NCI-H2029 treated with DMSO at 0.1 percent for 48 hours (cell line): ENCODE measurements at regions not wholly inside any gene's neighbourhood (a gene's known extent, or its start where the extent isn't known, plus 50 kb on each side); places are given as distances from the start of the nearest gene placed in this dataset.

Experiments used
- DNase-seq: peaks from one replicate; lab custom pipeline; 2025; lab: John Stamatoyannopoulos, UW

DNA sequence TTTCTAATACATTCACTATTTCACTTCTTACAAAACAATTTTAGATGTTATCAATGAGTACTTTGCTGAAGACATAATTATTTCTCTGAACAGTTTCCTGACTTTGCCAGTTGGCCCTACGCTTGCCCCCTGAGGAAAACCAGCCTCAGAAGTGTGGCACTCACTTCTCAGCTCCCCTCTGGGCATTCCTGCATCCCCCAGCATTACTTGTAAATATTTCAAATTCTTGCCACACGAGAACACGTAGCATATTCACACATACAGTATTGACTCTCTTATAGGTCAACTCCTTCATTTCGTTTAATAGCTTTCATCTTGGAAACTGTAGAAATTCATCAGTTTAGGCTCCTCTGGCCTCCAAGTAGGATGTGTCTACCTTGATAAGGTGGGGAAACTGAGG, 65.2 kb downstream of the OTX2 start:
- DNase-seq: no peak

DNA sequence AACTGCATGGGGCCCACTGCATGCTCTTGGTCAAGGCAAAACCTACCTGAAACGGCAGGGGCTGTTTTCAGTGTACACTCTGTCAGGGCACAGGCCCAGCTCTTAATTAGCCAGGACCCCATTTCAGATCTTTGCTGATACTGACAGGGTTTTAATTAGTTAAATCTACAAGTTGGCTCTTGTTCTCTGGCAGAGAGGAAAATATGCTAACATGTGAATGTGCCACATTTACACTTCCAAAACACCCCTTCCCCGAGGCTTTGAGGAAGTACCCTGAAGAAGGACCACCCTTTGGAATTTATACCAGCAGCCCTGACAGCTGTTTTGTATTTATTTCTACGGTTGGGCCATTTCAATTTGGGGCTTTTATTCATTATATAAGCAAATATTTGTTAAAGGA, 66.3 kb downstream of the OTX2 start:
- peak; percentile 13 for DNase-seq

DNA sequence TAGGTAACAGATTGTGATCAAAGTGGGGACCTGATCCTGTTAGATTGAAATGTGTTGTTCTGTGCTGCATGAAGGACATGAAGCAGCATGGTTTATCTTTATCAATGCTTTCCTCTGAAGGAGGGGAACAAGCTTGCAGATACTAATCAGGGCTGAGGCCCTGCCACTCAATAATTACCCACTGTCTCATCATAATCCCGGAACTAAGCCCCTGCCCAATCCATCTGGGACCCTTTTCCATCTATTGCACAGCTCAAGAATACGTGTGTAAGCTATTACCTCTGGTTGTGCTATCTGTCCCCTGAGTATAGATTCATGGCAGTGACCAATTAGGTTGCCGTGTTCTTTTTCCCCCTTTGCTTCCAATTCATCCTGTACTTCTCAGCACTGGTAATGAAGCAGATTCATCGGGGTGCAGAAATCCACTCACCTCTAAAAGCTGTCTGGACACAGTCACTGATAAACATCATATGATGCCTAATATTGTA, 67.8 kb downstream of the OTX2 start:
- DNase-seq: no peak

DNA sequence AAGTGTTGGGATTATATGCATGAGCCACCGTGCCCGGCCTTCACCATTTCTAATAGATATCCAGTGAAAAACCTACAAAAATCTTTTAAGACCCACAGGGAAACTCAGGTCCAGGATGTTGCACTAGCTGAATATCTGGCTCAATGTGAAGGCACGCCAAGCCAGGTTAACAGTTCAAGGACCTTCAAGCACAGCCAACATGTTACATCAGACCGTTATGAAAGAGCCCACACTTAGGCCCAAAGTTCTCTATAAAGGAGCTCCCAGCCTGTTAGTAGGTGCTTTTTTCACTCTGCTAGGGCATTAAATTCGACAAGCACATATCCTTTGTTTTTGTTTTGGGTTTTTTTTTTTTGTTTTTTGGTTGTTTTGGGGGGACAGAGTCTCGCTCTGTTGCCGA, 69.0 kb downstream of the OTX2 start:
- no peak for DNase-seq

DNA sequence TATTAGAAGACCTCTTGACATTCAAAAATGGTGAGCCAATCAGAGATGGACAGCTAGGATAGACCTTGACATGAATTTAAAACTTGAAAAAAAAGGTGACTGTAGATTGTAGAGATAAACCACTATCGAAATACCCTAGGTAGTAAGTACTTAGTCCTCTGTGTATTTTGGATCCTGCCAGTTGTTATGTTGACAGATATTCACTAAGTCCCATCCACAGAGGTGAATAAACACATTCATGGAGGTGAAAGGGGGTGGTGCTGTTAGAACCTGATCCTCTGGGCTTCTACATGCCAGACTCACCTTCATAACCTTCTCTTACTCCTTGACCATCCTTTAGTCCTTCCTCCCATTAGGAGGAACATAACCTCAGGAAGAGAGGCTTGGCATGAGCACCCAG, 72.3 kb downstream of the OTX2 start:
- DNase-seq: peak; percentile 95

DNA sequence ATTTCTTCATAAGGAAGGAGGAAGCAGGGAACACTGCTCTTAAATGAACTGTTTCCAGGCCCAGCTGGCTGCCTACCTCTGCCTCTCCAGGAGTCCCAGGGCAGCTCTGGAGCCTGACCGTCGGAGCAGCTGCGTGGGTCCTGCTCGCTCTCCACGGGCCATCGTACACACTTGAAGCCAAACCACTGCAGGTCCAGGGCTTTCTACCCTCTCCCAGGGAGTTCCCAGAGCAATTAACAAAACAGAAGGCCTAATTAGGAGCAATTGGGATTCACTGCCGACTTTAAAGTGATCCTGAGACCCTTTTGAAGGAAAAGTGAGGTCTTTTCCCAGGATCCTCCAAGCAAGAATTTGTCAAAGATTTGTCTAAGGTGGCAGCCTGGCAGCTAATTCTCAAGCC, 76.9 kb downstream of the OTX2 start:
- DNase-seq: no peak

DNA sequence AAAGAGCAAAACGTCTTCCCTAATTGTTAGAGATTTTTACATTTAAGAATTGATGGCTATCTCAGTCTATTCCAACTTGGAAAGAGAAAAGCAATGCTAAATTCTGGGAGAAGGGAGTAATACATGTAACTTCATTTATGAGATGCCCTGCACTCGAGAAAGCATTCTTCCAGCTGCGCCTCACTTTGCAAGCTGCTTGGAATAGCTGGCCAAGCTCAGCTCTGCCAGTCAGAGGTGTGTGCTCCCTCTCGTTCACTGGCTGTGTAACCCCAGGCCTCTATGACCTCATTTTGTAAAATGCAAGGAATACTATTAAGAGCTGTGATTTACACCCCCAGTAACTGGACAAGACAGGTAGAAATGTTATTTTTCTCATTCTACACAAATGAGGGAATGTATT, 79.1 kb downstream of the OTX2 start:
- no peak for DNase-seq

DNA sequence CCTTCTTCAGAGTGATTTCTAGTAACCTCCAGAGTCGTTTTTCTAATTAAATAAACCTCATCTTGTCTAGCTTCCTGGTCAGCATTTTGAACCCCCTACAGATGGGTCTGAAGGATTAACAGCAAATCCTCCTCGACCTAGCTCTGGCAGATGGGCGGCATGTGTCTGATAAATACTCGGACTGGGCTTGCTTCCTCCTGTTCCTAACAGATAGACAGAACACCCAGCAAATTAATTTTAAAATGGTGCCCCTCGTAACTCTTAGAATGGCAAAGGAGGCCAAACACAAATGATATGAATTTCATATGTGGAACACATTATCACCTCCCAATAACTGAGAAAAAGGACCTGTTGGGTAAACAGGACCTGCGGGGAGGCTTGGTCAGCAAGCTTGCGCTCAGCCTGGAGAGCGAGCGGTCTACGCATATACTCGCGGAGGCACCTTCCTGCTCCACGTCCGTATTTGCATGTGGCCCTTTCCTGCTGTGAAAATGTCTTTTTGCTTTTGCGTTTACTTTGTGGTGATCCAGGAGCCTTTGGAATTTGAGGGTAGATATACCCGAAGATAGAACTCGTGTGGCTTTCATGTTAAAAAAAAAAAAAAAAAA, 79.6 kb downstream of the OTX2 start:
- DNase-seq: no peak

DNA sequence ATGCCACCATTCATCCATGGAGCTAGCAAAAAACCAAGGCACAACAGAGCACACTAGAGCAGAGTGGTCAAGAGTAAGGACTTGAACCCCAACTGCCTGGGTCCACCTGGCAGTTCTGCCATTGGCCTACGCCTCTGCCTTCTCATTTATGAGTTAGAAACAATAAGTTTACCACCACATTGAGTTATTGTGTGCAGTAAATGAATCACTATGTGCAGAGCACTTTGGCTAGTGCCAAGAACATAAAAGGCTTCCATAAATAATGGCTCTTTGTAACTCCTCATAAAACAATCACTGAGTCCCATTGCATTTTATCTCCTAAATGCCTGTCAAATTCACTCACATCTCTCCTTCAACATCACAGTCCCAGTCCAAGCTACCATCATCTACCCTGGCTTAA, 86.3 kb downstream of the OTX2 start:
- no peak for DNase-seq

DNA sequence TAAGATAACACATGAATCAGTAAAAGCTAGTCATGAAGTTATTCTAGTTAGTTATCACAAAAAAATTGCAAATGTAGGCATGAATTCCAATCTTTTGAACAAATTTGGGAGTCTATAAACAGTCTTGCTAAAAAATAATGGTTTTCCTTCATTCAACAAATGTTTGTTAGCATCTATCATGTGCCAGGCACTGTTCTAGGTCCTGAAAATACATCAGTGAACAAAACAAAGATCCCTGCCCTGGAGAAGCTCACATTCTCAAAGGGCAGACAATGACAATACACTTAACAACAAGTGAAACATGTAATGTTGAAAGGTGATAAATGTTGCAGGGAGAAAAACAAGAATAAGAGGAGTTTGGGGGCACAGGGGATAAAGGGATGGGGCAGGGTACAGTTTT, 86.9 kb downstream of the OTX2 start:
- no peak for DNase-seq

DNA sequence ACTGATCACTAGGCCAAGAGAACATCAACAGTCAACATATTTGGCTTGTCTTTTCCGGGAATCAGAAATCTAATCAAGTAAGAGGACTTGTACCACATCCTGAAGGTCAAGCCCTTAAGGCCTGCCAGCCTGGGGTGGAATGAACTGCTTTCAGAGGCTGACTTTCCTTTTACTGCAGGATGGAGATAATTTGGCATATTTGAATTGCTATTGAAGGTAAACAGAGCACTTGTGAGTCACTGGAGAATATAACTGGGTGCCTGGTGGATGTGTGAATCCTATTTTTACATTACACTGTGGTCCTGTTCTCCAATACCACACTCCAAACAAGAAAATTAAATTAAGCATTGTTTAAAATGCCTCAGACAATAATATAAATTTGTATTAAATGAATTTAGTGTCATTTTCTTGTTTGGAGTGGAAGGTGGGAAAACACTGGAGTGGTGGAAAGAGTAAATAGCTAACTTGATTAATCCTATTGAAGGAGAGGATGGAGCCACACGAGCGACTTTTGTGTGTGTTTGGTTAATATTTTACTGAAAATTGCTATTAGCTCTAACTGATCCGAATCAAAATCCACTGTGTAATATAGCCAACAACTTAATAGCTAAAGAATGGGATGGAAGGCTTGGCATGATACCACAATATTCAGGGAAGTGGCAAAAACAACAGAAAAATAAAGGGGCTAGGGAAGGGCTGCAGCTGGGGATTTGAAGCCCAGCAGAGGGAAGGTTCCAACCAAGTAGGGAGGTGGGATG, 89.4 kb downstream of the OTX2 start:
- no peak for DNase-seq

DNA sequence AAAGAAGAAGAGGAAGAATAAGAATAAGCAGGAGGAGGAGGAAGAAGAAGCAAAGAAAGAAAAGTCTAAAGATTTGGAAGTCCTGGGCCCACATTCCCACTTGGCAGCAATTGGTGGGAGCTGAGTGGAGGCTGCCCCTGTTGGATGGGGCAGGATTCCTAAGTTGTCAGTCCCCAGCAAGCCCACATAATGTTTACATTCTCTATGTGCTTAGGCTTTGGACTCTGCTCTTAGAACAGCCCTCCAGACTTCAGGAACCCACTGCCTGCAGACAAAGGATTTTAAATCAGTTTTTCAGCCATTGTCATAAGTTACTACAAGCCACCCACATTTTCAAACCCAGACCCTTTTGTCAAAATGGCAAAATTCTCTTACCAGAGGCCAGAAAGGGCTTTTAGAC, 92.0 kb downstream of the OTX2 start:
- no peak for DNase-seq

DNA sequence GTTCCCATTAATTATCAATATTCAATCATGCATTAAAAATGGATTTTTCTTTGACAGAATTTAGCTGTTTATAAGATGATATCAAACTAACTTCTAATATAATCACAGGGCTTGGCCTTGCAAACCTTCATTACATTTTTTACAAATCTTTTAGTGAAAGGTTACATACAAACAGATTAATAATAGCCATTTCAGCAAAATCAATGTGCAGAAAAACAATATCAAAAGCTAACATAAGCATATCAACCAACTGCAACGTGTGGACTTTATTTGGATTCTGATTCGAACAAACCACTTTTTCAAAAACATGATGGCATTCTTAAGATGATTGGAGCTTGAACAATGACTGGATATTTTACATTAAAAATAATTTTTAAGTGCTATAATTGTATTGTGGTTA, 93.6 kb downstream of the OTX2 start:
- DNase-seq: no peak

DNA sequence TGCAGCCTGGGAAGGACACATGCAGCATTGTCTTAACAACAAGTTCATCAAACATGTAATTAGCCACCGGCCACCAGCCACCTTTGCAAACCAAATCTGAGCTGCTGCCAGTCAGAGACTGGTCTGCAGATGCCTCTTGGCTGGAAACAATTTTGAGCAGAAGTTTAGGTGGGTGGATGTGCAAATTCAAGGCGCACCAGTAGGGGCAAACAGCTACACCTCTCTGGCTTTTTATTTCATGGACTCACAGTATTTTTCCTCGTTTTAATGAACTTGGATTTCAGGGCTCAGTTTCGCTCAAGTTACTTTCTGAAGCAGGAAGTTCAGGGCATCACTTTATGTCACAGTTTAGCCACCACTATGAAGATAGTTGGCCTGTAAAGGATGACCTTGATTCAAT, 94.3 kb downstream of the OTX2 start:
- no peak for DNase-seq

DNA sequence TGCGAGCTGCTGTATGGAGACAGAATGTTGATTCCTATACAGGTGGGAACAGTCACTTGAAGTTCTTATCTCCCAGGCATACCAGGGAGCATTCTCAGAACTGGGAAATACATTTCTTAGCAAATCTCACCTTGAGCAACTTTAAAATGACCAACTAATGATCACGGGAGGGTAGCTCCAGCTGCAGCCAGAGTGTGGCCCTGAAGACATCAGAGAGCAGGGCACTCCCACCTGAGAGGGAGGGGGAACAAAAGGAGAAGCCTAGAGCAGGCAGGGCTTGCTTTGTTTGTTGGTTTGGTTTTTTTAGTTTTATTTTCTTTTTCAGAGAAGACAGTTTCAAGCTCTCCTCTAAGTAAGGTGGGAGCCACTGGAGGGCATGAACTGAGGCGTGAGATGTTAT, 101.1 kb downstream of the OTX2 start:
- DNase-seq: no peak

DNA sequence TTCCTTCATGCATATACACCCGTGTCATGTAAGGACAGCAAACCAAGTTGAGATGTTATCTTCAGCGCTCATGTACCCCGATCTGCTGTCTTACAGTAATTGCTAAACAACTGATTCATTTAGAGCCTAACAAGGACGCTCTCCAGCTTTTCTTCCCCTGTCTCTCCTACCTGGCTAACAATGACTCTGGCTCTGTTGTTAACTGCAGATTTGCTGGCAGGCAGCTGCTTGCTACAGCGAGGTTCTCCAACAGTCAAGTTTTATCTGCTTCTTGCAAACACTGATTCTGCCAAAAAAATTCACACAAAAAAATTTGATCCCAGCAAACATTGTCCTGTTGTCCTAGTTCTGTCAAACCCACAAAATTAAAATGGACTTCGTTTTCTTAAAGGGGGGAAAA, 101.6 kb downstream of the OTX2 start:
- DNase-seq: no peak

DNA sequence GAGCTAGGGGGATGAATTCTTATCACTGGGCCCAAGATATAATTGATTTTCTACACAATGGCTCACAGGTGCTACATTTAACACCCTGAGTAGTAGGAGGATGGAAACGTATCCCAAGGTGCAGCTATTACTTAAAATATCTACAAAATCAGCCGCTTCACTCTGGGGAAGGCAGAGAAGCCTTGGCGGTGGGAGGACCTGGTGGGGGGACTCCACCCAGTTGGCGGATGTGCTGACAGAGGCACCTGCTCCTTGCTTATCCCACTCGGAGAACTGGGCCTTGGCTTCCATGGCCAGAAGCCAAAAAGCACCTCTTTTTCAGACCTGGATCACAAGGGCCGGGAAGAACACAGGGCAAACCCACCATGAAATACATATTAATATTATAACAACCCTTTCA, 106.3 kb downstream of the OTX2 start:
- peak; percentile 46 for DNase-seq

DNA sequence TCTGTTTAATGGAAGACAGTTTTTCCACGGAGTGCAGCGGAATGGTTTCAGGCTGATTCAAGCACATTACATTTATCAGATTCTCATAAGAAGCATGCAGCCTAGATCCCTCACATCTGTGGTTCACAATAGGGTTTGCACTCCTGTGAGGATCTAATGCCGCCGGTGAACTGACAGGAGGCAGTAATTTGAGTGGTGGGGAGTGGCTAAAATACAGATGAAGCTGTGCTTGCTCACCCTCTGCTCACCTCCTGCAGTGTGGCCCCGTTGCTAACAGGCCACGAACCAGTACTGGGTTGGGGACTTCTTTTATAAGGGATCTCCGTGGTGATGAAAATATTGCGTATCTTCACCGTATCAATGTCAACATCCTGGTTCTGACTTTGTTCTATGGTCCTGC, 107.8 kb downstream of the OTX2 start:
- no peak for DNase-seq
